ENCODE measurements at regions not wholly inside any gene's neighbourhood (a gene's known extent, or its start where the extent isn't known, plus 50 kb on each side); places are given as distances from the start of the nearest gene placed in this dataset.

DNA sequence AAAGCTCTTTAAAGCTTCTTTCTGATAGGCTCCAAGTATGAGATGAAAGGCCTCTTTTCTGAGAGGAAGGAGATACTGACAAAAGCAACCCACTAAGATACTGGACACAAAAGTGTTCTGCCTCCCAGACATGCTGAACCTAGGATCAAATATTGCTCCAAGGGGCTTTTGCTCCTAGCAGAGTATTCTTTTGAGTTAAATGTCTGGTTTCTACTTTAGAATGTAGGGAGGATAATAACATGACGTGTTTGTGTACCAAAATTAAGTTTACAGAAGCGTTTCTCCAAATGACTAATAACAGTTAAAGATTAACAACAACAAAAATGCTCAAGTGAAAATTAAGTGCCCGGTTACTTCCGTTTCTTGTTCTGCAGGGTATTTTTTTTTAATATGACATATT lies 2293.3 kb upstream of the C9orf72 start:
- Mint-ChIP-seq H3K27me3 (ENCODE audit: low read depth) (no peaks in the 10 kb centered on the region), H3K4me3 (no peak overlapping the region), H3K4me1 (no peaks in the 10 kb centered on the region), H3K27ac (no peak overlapping the region), H3K36me3 (ENCODE audit: low read depth) (no peaks in the 10 kb centered on the region), H3K9me3 (peaks cover 8% of the 10 kb centered on the region)
- TF ChIP-seq, protein P1, sequence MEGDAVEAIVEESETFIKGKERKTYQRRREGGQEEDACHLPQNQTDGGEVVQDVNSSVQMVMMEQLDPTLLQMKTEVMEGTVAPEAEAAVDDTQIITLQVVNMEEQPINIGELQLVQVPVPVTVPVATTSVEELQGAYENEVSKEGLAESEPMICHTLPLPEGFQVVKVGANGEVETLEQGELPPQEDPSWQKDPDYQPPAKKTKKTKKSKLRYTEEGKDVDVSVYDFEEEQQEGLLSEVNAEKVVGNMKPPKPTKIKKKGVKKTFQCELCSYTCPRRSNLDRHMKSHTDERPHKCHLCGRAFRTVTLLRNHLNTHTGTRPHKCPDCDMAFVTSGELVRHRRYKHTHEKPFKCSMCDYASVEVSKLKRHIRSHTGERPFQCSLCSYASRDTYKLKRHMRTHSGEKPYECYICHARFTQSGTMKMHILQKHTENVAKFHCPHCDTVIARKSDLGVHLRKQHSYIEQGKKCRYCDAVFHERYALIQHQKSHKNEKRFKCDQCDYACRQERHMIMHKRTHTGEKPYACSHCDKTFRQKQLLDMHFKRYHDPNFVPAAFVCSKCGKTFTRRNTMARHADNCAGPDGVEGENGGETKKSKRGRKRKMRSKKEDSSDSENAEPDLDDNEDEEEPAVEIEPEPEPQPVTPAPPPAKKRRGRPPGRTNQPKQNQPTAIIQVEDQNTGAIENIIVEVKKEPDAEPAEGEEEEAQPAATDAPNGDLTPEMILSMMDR (IDR thresholded peaks at IDR 0.05; ENCODE audit: unreplicated experiment in 3 of 3), result no peak

DNA sequence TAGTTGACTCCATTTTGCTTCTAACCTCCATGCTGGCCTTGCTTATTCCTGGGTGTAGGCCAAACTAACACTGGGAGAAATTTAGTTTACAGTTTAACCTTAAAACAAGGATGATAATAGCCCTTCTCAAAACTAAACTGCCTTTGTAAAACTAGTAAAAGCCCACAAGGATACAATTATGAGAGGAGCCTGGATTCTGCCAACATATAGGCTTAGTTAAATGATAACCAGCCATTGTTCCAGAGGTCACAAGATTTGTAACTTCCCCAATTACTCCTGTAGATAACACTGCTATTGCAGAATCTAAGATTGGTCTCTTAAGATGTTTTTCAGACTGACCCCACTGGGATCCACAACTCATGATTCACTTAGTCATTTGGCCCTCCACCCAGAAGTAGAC lies 2300.3 kb upstream of the C9orf72 start:
- TF ChIP-seq, protein P1 (IDR thresholded peaks at IDR 0.05; ENCODE audit: unreplicated experiment in 3 of 3), result no peak
- Mint-ChIP-seq H3K4me3 (no peak overlapping the region), H3K36me3 (ENCODE audit: low read depth) (no peaks in the 10 kb centered on the region), H3K27ac (no peak overlapping the region), H3K27me3 (ENCODE audit: low read depth) (no peaks in the 10 kb centered on the region), H3K9me3 (peaks cover 8% of the 10 kb centered on the region), H3K4me1 (no peaks in the 10 kb centered on the region)

DNA sequence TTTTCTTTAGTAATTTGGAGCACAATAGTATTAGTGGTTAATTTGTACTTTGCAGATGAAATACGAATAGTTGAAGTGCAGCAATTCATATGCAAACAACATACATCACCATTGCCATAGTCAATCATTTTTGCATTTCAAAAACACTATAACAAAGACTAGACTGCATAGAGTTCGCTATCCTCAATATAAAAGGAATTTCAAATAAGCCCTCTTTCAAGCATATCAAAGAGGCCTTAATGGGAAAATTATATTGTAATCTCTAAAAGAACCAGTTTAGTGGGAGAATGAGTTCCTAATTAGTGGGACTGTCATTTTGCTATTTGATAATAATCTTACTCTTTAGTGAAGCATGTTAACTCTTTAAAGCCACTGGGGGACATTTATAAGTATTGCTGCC lies 2302.3 kb upstream of the C9orf72 start:
- H3K9me3 Mint-ChIP-seq, result peaks cover 1% of the 10 kb centered on the region
- TF ChIP-seq, protein P1 (IDR thresholded peaks at IDR 0.05; ENCODE audit: unreplicated experiment in 3 of 3), result no peak
- no peak overlapping the region for H3K27ac Mint-ChIP-seq
- no peaks in the 10 kb centered on the region for H3K27me3 Mint-ChIP-seq (ENCODE audit: low read depth)
- no peak overlapping the region for H3K4me3 Mint-ChIP-seq
- H3K4me1 Mint-ChIP-seq, result no peaks in the 10 kb centered on the region
- no peaks in the 10 kb centered on the region for H3K36me3 Mint-ChIP-seq (ENCODE audit: low read depth)

DNA sequence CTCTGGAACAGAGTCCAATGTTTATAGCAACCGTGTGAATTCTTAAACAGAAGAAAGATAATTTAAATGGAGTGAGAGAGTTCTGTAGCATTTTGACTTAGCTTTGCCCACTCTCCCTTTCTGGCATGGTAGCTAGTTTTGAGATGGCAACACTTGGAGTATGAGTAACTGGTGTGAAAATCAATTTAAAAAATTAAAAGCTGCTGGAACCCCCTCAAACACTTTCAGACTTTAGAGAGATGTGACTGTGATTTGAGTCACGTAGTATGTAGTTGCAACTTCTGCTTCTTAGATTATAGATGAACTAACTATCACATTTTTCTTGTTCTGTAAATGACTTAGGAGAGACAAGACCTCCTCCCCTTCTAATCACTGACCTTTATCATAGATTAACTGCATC lies 2309.5 kb upstream of the C9orf72 start:
- Mint-ChIP-seq H3K27ac (no peak overlapping the region), H3K4me3 (no peak overlapping the region), H3K36me3 (ENCODE audit: low read depth) (no peaks in the 10 kb centered on the region)

DNA sequence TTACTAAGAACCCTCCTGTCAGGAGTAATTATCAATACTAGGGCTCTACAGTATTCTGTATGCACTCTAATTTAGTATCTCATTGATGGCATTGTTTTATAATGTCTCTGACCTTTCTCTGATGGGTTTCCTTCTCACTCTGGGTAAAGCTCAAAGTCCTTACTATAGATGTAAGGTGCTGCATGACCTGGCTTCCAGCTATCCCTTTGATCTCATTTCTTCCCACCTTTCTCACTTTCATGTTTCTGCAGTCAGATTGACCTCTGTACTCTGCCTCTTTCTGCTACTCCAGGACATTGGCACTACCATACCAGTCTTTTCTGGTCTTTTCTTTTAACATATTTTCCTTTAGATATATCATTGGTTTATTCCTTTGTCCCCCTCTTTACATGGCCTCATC lies 2332.8 kb upstream of the C9orf72 start:
- H3K4me1 Mint-ChIP-seq, result no peaks in the 10 kb centered on the region
- H3K27ac Mint-ChIP-seq, result no peak overlapping the region
- TF ChIP-seq, protein P1 (IDR thresholded peaks at IDR 0.05; ENCODE audit: unreplicated experiment in 3 of 3), result no peak

More for the DNA sequence above, 2309.5 kb upstream of the C9orf72 start:
- Mint-ChIP-seq H3K4me1 (no peaks in the 10 kb centered on the region), H3K9me3 (no peaks in the 10 kb centered on the region), H3K27me3 (ENCODE audit: low read depth) (no peaks in the 10 kb centered on the region)
- TF ChIP-seq, protein P1 (IDR thresholded peaks at IDR 0.05; ENCODE audit: unreplicated experiment in 3 of 3), result no peak

DNA sequence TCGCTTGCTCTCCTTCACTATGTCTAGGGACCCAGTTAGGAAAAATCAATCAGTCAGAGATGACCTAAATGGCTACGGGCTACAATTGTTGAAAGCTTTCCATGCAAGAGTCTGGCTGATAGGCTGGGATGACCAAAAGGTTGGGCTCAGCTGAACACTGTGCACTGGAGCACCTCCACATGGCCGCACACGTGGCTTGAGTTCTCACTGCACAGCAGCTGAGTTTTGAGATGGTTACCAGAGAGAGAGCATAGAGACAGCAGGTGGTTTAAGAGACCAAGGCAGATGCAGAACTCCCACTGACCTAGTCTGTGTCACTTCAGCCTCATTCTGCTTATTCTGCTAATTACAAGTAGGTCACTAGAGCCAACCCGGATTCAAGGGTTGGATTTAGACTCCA lies 2354.8 kb upstream of the C9orf72 start:
- H3K27me3 Mint-ChIP-seq (ENCODE audit: low read depth), result no peaks in the 10 kb centered on the region
- H3K4me1 Mint-ChIP-seq, result no peaks in the 10 kb centered on the region

More for the DNA sequence above, 2332.8 kb upstream of the C9orf72 start:
- H3K9me3 Mint-ChIP-seq, result no peaks in the 10 kb centered on the region
- H3K36me3 Mint-ChIP-seq (ENCODE audit: low read depth), result no peaks in the 10 kb centered on the region
- H3K27me3 Mint-ChIP-seq (ENCODE audit: low read depth), result no peaks in the 10 kb centered on the region
- H3K4me3 Mint-ChIP-seq, result no peak overlapping the region

More for the DNA sequence above, 2354.8 kb upstream of the C9orf72 start:
- Mint-ChIP-seq H3K27ac (no peak overlapping the region), H3K36me3 (ENCODE audit: low read depth) (no peaks in the 10 kb centered on the region), H3K4me3 (no peak overlapping the region), H3K9me3 (no peaks in the 10 kb centered on the region)
- TF ChIP-seq, protein P1 (IDR thresholded peaks at IDR 0.05; ENCODE audit: unreplicated experiment in 3 of 3), result no peak
